ENCODE measurements at regions not wholly inside any gene's neighbourhood (a gene's known extent, or its start where the extent isn't known, plus 50 kb on each side); places are given as distances from the start of the nearest gene placed in this dataset.

DNA sequence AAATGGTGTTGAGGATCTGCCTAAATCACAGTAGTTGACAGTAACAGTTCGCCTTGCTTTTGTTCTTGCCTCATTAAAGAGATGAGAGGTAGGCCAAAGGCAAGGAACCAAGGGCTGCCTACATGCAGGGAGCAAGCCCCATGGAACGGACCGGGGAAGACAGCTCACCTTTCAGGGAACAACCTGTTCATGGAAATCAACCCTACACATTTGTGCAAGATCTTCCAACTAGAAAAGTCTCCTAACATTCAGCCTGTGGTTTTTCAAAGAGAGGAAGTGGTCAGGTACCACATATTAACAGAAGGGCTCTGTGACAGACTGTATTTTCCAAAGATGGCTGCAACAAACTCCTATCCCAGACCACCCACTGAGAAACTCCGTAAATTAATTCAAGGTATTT, 1031.8 kb upstream of the NR2F2 start:
- intact Hi-C loops (cut with DNase I) = no loop called here
- DNase-seq (no peak), ATAC-seq (no peak)

DNA sequence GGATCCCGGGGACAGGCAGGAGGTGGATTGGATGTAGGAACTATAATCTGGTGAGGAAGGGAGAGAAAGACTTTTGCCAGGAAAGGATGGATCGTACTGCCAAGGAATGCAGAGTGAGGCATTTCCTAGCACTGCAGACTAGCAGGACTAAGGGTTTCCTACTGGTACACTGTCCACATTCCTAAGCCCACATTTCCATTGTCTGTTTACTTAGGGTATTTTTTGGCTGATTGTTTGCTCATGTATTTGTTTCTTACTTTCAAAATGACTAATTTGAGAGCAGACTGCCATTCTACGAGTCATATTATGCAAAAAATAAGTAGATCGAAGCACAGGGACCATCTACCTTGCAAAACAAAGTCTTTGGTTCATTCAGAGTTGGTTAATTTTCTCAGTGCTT, 1029.5 kb upstream of the NR2F2 start:
- DNase-seq (no peak), ATAC-seq (peak; percentile 43 to 48)
- intact Hi-C loops (cut with DNase I) = no loop called here

DNA sequence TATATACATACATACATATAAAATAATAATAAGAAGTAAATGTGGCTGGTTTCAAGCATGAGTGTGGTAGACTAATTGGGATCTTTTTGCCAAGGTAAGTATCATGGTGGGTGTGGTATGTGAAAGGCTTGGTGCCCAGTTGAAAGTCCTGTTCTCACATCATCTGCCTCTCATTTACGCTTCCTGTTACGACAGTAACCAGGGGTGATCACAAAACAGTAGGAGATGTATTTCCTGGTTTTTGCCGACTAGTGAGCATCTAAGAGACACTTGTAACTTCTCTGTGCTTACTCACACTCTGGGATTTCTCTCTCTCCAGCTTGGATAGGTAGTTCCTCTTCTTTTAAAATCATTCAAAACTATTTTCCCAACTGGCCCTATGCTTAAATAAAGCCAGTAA, 1028.3 kb upstream of the NR2F2 start:
- ATAC-seq (peak in 1 of 2 donors; percentile 43), DNase-seq (no peak)
- intact Hi-C loops (cut with DNase I) = no loop called here

DNA sequence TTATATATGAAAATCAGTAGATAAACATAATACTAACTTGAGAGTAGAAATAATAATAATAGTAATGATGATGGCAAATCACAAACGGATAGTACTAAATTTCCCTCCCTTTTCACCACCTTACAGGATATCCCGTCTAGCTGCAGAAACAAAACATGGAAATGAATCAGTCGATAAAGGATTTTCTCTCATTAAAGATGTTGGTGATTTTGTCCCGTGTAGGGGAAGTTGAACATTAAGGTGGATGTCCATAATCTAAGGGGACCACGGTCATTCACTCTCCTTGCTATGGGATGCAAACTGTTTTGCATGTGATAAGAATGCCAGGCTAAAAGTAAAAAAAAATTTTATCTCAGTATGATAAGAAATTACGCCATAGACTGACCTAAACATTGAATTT, 1027.7 kb upstream of the NR2F2 start:
- ATAC-seq (no peak), DNase-seq (no peak)
- intact Hi-C loops (cut with DNase I) = no loop called here

DNA sequence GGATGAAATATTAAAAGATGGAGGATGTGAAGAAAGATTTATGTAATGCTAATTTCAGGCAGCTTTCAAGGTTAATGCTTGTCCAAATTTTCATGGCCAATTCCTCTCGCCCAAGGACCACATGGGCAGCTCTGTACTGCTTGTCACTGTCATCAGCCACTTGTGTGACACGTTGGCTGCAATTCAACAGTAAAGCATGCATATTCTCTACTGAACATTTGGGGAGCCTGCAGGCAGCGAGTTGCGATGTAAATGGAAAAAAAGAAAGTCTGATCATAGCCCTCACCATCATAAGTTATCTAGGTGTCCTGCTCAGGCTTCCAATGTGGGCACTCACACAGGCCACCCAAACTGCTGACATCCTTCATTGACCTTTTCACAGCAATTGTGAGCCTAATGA, 1026.8 kb upstream of the NR2F2 start:
- peak; percentile 41 for ATAC-seq
- intact Hi-C loops (cut with DNase I) = no loop called here
- no peak for DNase-seq

DNA sequence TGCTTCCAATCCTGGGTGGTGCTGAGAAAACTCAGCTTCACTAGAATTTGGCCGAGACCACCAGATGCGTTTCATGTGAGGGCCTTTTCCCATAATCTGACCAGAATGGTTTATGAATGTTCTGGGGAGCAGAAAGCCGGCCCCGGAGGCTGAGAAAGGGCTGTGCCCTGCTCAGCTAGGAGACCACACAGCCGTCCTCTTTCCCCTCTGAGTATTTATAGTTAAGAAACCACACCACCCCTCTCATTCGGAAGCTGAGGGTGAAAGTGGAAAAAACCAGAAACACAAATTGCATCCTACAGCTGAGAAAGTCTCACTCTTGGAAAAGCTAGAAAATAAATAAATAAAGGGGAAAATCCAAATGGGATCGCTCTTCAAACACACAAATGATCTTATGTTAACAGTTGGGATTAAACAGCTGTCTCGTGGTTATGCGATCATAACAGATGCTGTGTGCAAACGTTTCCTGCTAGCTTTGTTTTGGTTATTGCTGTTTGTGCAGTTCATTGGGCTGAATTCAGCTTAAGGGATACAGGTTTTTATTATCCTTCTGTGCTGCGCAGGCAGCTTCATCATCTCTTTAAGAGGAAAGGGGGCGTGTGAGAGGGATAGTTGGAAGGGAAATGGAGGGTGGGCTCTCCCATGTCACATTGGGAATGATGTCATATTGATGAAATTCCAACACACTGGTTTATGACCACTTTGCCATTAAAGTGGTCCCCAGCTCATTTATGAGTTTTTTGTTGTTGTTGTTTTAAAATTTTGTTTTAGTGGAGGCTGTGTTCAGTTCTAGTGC, 1026.2 kb upstream of the NR2F2 start:
- ATAC-seq (peak; percentile 50 to 73), DNase-seq (peak; percentile 18)
- intact Hi-C loops (cut with DNase I) = no loop called here

DNA sequence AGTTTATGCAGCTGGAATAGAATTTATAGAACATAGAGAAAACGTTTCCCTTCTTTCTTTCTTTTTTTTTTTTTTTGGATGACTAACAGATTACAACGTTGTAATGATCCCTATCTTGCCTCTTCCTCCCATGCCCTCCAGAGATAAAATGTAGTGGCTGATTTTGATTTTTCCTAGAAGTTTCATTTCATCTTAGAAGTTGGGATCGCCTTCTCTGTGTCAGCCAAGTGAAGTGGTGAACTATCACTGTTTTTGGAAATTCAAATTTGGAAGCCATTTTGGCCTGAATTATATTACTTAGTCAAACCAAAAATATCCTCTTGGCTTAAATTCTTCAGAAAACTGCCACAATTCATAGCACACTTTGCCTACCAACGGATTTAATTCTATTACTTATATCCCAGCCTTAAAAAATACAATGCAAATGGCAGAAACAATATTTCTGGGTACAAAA, 1025.5 kb upstream of the NR2F2 start:
- DNase-seq (no peak), ATAC-seq (no peak)
- intact Hi-C loops (cut with DNase I) = loop anchor here in 1 of 2 donors (5.0 kb wide), 1 partner anchor 1042 kb away; no protein-coding TSS in a partner anchor

DNA sequence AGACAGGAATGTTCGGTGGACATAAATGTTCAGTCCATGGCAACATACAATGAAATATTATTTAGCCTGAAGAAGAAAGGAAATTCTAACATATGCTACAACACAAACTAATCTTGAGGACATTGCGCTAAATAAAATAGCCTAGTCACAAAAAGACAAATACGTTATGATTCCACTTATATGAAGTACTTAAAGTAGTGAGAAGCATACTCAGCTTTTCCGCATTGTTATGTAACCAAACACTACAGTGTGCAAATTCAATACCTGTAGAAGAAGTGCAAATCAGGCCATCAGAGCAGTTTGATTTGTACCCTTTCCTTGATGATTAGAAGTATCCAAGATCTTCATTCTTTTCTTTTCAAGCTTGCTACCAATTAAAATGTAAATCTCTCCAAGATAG, 1023.4 kb upstream of the NR2F2 start:
- no peak for DNase-seq
- ATAC-seq = no peak
- intact Hi-C loops (cut with DNase I) = loop anchor here in 1 of 2 donors (5.0 kb wide), 1 partner anchor 1040 kb away; no protein-coding TSS in a partner anchor

DNA sequence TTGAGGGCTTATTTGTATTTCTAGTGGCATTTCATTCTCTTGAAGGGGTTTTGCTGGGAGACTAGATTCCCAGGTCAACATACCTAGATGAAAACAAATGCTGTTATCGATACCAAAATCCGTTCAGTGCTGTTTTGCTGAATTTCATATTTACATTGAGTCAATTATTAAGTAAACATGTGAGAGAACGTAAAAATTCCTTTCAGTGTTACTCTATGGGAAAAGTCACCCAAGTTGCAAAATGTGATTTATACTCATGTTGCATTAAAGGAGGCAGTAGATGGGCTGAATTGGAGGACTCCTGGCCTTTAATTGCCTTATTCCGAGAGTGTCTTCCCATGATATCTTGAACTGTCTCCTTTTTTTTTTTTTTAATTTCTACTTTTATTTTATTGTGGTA, 1011.3 kb upstream of the NR2F2 start:
- intact Hi-C loops (cut with DNase I) = no loop called here
- ATAC-seq = no peak
- no peak for DNase-seq

DNA sequence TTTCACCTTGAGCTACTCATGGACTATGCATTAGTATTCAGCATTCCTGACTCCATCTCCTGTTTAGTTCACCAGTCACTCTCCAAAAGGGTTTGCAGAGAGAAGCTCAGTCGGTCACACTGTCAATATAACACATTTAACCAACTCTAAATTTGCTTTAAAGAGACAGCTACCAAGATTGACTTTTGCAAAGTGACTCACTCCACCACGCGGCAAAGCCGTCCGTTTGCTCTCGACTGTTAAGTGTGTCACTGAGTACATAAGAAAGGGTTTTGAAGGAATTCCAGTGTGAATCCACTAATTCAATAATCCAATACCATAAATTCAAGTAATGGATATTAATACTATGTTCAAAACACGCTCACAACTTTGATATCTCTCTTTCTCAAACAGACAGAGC, 1006.7 kb upstream of the NR2F2 start:
- no peak for ATAC-seq
- no peak for DNase-seq
- intact Hi-C loops (cut with DNase I) = no loop called here

DNA sequence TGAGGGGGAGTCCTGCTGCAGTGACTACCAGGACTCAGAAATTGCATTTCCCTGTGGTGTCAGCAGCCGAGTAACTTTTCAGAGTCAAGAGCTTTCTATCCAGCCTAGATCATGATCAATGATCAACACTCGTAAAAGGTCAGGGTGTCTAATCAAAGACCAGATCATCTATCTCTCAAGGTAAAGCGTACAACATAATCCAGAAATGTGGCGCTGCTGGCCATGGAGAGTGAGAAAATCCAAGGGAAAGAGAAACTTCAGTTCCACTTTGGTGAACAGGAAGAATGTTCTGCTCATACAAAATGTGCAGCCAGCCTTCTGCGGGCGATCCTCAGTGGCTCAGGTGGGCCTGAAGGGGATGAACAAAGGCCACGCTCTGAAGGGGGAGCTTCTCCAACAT, 1005.8 kb upstream of the NR2F2 start:
- ATAC-seq = no peak
- intact Hi-C loops (cut with DNase I) = no loop called here
- no peak for DNase-seq

DNA sequence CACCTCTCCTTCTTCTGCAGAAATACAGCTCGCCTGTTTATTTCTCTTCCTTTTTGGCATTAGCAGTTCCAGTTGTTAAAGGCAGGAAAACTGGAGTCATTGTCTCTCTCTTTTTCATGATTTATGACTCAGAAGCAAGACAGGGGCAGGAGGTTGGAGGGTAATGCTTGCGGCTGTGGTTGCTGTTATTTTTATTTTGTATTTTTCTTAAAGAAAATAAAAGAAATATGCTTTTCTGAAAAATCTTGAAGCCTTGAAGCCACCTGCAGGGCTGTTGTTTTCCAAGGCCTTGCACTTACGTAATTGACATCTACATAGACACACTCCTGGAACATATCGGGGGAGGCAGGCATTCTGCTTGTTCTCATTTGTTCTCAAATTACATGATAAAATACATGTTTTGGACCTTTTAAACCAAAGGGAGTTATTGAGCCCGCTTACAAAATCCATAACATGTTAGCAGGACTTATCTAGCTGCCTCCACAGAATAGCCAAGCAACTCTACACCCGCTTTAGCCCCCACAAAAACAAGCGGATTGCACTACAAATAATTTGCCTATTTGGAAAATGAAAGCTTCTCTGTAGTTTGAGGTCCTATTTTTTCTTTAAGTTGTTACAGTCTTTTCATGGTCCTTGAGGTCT, 1004.6 kb upstream of the NR2F2 start:
- intact Hi-C loops (cut with DNase I) = no loop called here

DNA sequence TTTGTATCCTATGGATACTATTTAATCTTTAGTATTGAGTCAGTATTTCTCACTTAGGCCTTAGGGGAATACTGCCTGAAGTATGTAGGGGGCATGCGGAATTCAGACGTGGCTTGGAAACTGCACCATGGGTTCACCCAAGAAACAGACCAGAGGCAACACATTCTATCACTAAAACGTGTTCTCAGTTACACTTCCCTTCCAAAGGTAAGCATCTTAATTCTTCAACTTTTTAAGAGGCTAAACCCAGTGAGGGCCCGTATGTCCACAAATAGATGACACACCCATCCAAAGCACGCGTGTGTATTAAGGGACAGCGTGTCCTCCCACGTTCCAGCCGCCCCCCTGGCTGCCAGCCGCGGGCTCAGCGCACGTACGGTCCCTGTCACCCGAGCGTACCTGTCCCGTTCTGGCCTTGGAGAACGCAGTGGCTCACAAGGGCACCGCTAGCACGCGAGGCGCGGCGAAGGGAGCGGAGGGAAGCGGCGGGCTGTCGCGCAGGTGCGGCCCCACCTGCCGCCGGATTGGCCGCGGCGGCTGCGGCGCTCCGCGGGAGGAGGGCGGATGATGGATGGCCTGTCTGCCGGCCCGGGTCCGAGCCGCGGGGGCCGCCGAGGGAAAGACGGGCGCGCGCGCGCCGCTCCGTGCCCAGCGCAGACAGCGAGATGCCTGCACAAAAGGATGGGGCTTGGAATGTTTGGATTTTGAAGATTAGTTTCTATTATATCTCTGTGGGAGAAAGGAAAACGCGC, 1003.9 kb upstream of the NR2F2 start:
- peak; percentile 36 to 69 for ATAC-seq
- intact Hi-C loops (cut with DNase I) = no loop called here

More for the DNA sequence above, 1004.6 kb upstream of the NR2F2 start:
- peak; percentile 32 to 63 for ATAC-seq
- DNase-seq = no peak

DNA sequence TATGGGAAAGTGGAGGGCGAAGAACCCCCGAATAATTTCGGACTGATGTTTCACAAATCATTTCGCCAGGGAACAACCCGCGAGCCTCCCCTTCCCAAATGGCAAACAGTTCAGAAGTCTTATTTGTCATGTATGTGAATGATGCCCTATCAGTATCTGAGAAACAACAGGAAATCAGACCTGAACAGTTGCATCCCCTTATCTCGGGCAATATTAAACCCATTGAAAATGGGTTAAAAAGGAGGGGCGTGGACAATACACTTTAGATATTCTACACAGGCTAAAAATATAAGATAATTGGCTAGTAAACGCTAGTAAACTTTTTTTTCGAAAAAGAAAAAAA, 1003.3 kb upstream of the NR2F2 start:
- ATAC-seq = no peak
- no peak for DNase-seq
- intact Hi-C loops (cut with DNase I) = no loop called here

More for the DNA sequence above, 1003.9 kb upstream of the NR2F2 start:
- DNase-seq = peak; percentile 50

DNA sequence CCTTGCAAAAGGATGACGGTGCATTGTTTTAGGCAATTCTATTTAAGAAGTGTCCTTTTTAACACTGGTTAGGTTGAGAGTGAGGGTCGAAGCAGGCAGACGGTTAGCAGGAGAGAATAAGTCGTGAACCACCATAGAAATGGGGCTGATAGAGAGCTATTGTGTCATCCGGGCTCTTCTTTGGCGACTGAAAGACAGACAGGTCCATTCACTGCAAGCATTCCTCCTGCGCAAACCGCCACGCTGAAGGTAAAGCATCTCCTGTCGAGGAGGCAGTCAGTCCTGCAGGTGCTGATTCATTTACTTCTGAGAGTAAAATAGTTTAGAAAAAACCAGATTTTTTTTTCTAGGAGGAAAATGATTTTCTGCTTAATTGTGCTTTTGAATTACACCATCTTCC, 1002.8 kb upstream of the NR2F2 start:
- ATAC-seq = no peak
- intact Hi-C loops (cut with DNase I) = no loop called here

DNA sequence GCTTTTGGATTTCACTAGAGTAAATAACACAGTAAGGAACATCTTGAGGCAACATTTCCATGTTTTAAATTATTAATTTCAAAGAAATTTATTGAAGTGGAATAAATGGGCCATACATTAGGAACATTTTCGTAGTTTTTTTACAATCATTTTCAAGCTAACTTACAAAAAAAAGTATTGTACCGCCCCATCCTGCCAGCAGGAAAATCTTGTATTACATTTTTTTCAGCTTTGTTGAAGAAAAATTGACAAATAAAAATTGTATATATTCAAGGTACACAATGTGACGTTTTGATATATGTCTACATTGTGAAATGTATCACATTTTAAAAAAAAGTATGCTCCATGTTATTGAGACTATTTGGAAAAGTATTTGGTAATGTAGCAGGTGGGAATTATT, 1001.9 kb upstream of the NR2F2 start:
- DNase-seq (no peak), ATAC-seq (no peak)
- intact Hi-C loops (cut with DNase I) = no loop called here

More for the DNA sequence above, 1002.8 kb upstream of the NR2F2 start:
- no peak for DNase-seq

DNA sequence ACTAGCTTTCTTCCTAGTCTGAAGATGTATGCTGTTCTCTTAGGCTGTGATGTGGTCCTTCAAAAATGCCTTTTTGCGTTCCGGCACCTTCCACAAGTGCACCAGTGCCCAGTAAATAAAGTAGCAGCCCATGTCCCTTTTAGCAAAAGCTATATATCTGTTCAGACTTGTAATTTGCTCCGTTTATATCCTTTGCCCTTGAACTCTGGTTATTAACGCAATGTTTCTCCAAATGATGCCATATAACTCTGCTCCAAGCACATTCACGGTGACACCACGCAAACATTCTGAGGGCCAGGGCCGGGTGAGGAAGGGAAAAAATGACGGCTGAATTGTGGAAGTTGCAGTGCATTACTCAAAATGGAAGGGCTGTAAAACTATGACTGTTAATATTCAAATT, 1001.1 kb upstream of the NR2F2 start:
- intact Hi-C loops (cut with DNase I) = no loop called here
- ATAC-seq (no peak), DNase-seq (no peak)

DNA sequence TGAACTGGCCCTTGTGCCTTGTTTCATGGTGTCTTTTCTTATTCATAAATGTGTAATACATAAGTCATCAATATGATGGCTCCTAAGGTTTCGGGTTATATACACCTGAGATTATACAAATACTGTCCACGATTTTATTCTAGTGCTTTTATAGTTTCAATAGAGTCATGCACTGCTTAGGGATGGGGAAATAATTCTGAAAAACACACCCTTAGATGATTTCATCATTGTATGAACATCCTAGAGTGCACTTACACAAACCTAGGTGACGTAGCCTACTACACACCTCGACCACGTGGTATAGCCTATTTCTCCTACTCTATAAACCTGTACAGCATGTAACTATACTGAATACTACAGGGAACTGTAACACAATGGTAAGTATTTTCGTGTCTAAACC, 988.8 kb upstream of the NR2F2 start:
- intact Hi-C loops (cut with DNase I) = no loop called here
- DNase-seq = no peak
- ATAC-seq = no peak

DNA sequence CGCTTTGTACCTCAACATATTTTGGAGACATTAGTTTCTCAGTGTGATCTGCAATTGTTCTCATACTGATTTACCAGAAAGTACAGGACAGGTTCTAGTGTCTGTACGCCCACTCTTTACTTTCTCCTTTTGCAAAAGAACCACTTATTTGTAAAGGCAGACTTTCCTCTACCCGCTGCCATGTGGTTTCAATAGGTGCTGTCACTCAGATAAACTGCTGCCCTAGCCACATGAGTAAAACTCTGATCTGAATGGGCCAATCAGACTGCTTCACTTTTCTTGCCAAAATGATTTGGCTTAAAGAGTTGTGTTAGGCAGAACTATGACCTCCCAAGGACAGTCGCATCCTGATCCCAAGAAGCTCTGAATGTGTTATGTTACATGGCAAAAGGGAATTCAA, 984.6 kb upstream of the NR2F2 start:
- ATAC-seq (no peak), DNase-seq (no peak)
- intact Hi-C loops (cut with DNase I) = no loop called here

Measured in left cardiac atrium (tissue), 4 donors.